Dendritic cell treated with granulocyte-macrophage colony-stimulating factor and Interleukin-4, amounts not matched to agents 40 ng/mL and 50 ng/mL, for 4 days (primary cell): ENCODE measurements at regions not wholly inside any gene's neighbourhood (a gene's known extent, or its start where the extent isn't known, plus 50 kb on each side); places are given as distances from the start of the nearest gene placed in this dataset.

ENCODE experiments used
- H3K27ac Mint-ChIP-seq: one replicate; pipeline ENCODE4 v1.8.0; 2022; ENCODE audit warnings: mild to moderate bottlenecking, mixed read lengths
- H3K27me3 Mint-ChIP-seq: one replicate; pipeline ENCODE4 v1.8.0; 2022; ENCODE audit warnings: mild to moderate bottlenecking, mixed read lengths
- H3K36me3 Mint-ChIP-seq: one replicate; pipeline ENCODE4 v1.8.0; 2022; ENCODE audit warnings: low read depth, mixed read lengths
- H3K4me1 Mint-ChIP-seq: one replicate; pipeline ENCODE4 v1.8.0; 2022; ENCODE audit warnings: low read depth, mixed read lengths
- H3K4me3 Mint-ChIP-seq: one replicate; pipeline ENCODE4 v1.8.0; 2022; ENCODE audit warnings: mild to moderate bottlenecking, moderate library complexity, mixed read lengths
- H3K9me3 Mint-ChIP-seq: one replicate; pipeline ENCODE4 v1.8.0; 2022; ENCODE audit warnings: mixed read lengths
- intact Hi-C: fragments of 100-400 bp; cut with micrococcal nuclease; formaldehyde crosslinking; loops from one replicate; pipeline ENCODE4 v1.15.0; 2022

- H3K36me3 Mint-ChIP-seq: no peaks in the 10 kb centered on the region
- H3K27ac Mint-ChIP-seq: no peak overlapping the region
- no peak overlapping the region for H3K4me3 Mint-ChIP-seq
- intact Hi-C loops: no loop called here
- no peaks in the 10 kb centered on the region for H3K27me3 Mint-ChIP-seq
- H3K9me3 Mint-ChIP-seq: no peaks in the 10 kb centered on the region
- H3K4me1 Mint-ChIP-seq: no peaks in the 10 kb centered on the region
Observed at GRCh38 chr4:171448919-171449481, 364.2 kb upstream of the GALNTL6 start.

GRCh38 chr4:171448358-171448757, 364.8 kb upstream of the GALNTL6 start:
- no peaks in the 10 kb centered on the region for H3K9me3 Mint-ChIP-seq
- H3K27me3 Mint-ChIP-seq: no peaks in the 10 kb centered on the region
- no peak overlapping the region for H3K4me3 Mint-ChIP-seq
- H3K4me1 Mint-ChIP-seq: no peaks in the 10 kb centered on the region
- H3K36me3 Mint-ChIP-seq: no peaks in the 10 kb centered on the region
- no peak overlapping the region for H3K27ac Mint-ChIP-seq
- intact Hi-C loops: no loop called here

- H3K27me3 Mint-ChIP-seq: no peaks in the 10 kb centered on the region
- no peaks in the 10 kb centered on the region for H3K9me3 Mint-ChIP-seq
- H3K36me3 Mint-ChIP-seq: no peaks in the 10 kb centered on the region
- no peak overlapping the region for H3K4me3 Mint-ChIP-seq
- no peak overlapping the region for H3K27ac Mint-ChIP-seq
- H3K4me1 Mint-ChIP-seq: no peaks in the 10 kb centered on the region
- intact Hi-C loops: no loop called here
Observed at GRCh38 chr4:171441300-171441941, 371.8 kb upstream of the GALNTL6 start.

GRCh38 chr4:171433674-171434073, 379.5 kb upstream of the GALNTL6 start:
- H3K27me3 Mint-ChIP-seq: no peaks in the 10 kb centered on the region
- no peak overlapping the region for H3K4me3 Mint-ChIP-seq
- H3K4me1 Mint-ChIP-seq: no peaks in the 10 kb centered on the region
- intact Hi-C loops: no loop called here
- no peaks in the 10 kb centered on the region for H3K36me3 Mint-ChIP-seq
- no peaks in the 10 kb centered on the region for H3K9me3 Mint-ChIP-seq
- no peak overlapping the region for H3K27ac Mint-ChIP-seq

GRCh38 chr4:171432536-171432935, 380.7 kb upstream of the GALNTL6 start:
- Mint-ChIP-seq H3K27me3 (no peaks in the 10 kb centered on the region), H3K9me3 (no peaks in the 10 kb centered on the region), H3K36me3 (no peaks in the 10 kb centered on the region), H3K4me3 (no peak overlapping the region), H3K27ac (no peak overlapping the region), H3K4me1 (no peaks in the 10 kb centered on the region)
- intact Hi-C loops: no loop called here

- no peaks in the 10 kb centered on the region for H3K27me3 Mint-ChIP-seq
- H3K4me1 Mint-ChIP-seq: no peaks in the 10 kb centered on the region
- H3K4me3 Mint-ChIP-seq: no peak overlapping the region
- H3K9me3 Mint-ChIP-seq: peaks cover 4% of the 10 kb centered on the region
- intact Hi-C loops: no loop called here
- H3K36me3 Mint-ChIP-seq: no peaks in the 10 kb centered on the region
- no peak overlapping the region for H3K27ac Mint-ChIP-seq
Observed at GRCh38 chr4:171430495-171430894, 382.7 kb upstream of the GALNTL6 start.

GRCh38 chr4:171397175-171397574, 416.0 kb upstream of the GALNTL6 start:
- H3K4me3 Mint-ChIP-seq: no peak overlapping the region
- H3K4me1 Mint-ChIP-seq: no peaks in the 10 kb centered on the region
- no peaks in the 10 kb centered on the region for H3K36me3 Mint-ChIP-seq
- no peak overlapping the region for H3K27ac Mint-ChIP-seq
- H3K9me3 Mint-ChIP-seq: peaks cover 42% of the 10 kb centered on the region
- no peaks in the 10 kb centered on the region for H3K27me3 Mint-ChIP-seq
- intact Hi-C loops: no loop called here

GRCh38 chr4:171390626-171391025, 422.6 kb upstream of the GALNTL6 start:
- no peak overlapping the region for H3K4me3 Mint-ChIP-seq
- H3K27ac Mint-ChIP-seq: no peak overlapping the region
- no peaks in the 10 kb centered on the region for H3K4me1 Mint-ChIP-seq
- H3K9me3 Mint-ChIP-seq: peaks cover 37% of the 10 kb centered on the region
- H3K27me3 Mint-ChIP-seq: no peaks in the 10 kb centered on the region
- intact Hi-C loops: no loop called here
- H3K36me3 Mint-ChIP-seq: no peaks in the 10 kb centered on the region

GRCh38 chr4:171378323-171378722, 434.9 kb upstream of the GALNTL6 start:
- Mint-ChIP-seq H3K4me1 (no peaks in the 10 kb centered on the region), H3K27me3 (no peaks in the 10 kb centered on the region), H3K27ac (no peak overlapping the region), H3K4me3 (no peak overlapping the region), H3K9me3 (no peaks in the 10 kb centered on the region), H3K36me3 (no peaks in the 10 kb centered on the region)
- intact Hi-C loops: no loop called here

- H3K36me3 Mint-ChIP-seq: no peaks in the 10 kb centered on the region
- H3K4me3 Mint-ChIP-seq: no peak overlapping the region
- no peaks in the 10 kb centered on the region for H3K27me3 Mint-ChIP-seq
Observed at GRCh38 chr4:171376724-171377123, 436.5 kb upstream of the GALNTL6 start.

GRCh38 chr4:171353535-171353934, 459.7 kb upstream of the GALNTL6 start:
- H3K4me3 Mint-ChIP-seq: no peak overlapping the region
- intact Hi-C loops: no loop called here
- no peaks in the 10 kb centered on the region for H3K27me3 Mint-ChIP-seq
- no peaks in the 10 kb centered on the region for H3K4me1 Mint-ChIP-seq
- H3K36me3 Mint-ChIP-seq: no peaks in the 10 kb centered on the region
- H3K9me3 Mint-ChIP-seq: peaks cover 18% of the 10 kb centered on the region
- no peak overlapping the region for H3K27ac Mint-ChIP-seq

More at GRCh38 chr4:171376724-171377123, 436.5 kb upstream of the GALNTL6 start:
- intact Hi-C loops: no loop called here
- H3K4me1 Mint-ChIP-seq: no peaks in the 10 kb centered on the region
- H3K9me3 Mint-ChIP-seq: no peaks in the 10 kb centered on the region
- no peak overlapping the region for H3K27ac Mint-ChIP-seq

- H3K9me3 Mint-ChIP-seq: no peaks in the 10 kb centered on the region
- H3K4me3 Mint-ChIP-seq: no peak overlapping the region
- intact Hi-C loops: no loop called here
- H3K36me3 Mint-ChIP-seq: no peaks in the 10 kb centered on the region
- peaks cover under 1% of the 10 kb centered on the region for H3K4me1 Mint-ChIP-seq
- H3K27me3 Mint-ChIP-seq: no peaks in the 10 kb centered on the region
- H3K27ac Mint-ChIP-seq: no peak overlapping the region
Observed at GRCh38 chr4:171348090-171348489, 465.1 kb upstream of the GALNTL6 start.

GRCh38 chr4:171342646-171343045, 470.6 kb upstream of the GALNTL6 start:
- Mint-ChIP-seq H3K36me3 (no peaks in the 10 kb centered on the region), H3K4me3 (no peak overlapping the region), H3K27me3 (no peaks in the 10 kb centered on the region), H3K27ac (no peak overlapping the region), H3K4me1 (peaks cover 7% of the 10 kb centered on the region), H3K9me3 (no peaks in the 10 kb centered on the region)
- intact Hi-C loops: no loop called here

- Mint-ChIP-seq H3K4me3 (no peak overlapping the region), H3K9me3 (peaks cover 6% of the 10 kb centered on the region), H3K27me3 (no peaks in the 10 kb centered on the region), H3K36me3 (no peaks in the 10 kb centered on the region), H3K4me1 (peaks cover 7% of the 10 kb centered on the region), H3K27ac (no peak overlapping the region)
- intact Hi-C loops: no loop called here
Observed at GRCh38 chr4:171340258-171340657, 472.9 kb upstream of the GALNTL6 start.

GRCh38 chr4:171334549-171334948, 478.7 kb upstream of the GALNTL6 start:
- no peak overlapping the region for H3K27ac Mint-ChIP-seq

More at GRCh38 chr4:171334549-171334948, 478.7 kb upstream of the GALNTL6 start:
- Mint-ChIP-seq H3K27me3 (no peaks in the 10 kb centered on the region), H3K9me3 (peaks cover 38% of the 10 kb centered on the region), H3K4me1 (no peaks in the 10 kb centered on the region), H3K36me3 (no peaks in the 10 kb centered on the region), H3K4me3 (no peak overlapping the region)
- intact Hi-C loops: no loop called here
